ENCODE measurements at regions not wholly inside any gene's neighbourhood (a gene's known extent, or its start where the extent isn't known, plus 50 kb on each side); places are given as distances from the start of the nearest gene placed in this dataset.

GRCh38 chr12:97024393-97024792 lies 117.3 kb downstream of the NEDD1 start:
- no peak for TF ChIP-seq SUZ12 (IDR thresholded peaks at IDR 0.05; ENCODE audit: extremely low read depth, insufficient read depth, insufficient read length)
- TF ChIP-seq YY1 (IDR thresholded peaks at IDR 0.05; ENCODE audit: insufficient read depth, insufficient read length) = no peak
- TF ChIP-seq ZNF274 (IDR thresholded peaks at IDR 0.05; ENCODE audit: low read depth, low read length) = no peak
